HepG2 (cell line): ENCODE measurements at regions not wholly inside any gene's neighbourhood (a gene's known extent, or its start where the extent isn't known, plus 50 kb on each side); places are given as distances from the start of the nearest gene placed in this dataset.

Experiments
- IKZF1 ChIP-seq: fragments of 450-650 bp; IDR thresholded peaks from 2 replicates; pipeline ENCODE4 v1.7.1; 2016
- NR2F2 ChIP-seq: IDR thresholded peaks from 2 replicates; pipeline ENCODE4 v1.6.1; 2012; ENCODE audit warnings: low read depth, inconsistent platforms, borderline replicate concordance
- PAWR ChIP-seq: sonication (generic); formaldehyde crosslinking; IDR thresholded peaks from 2 replicates; pipeline ENCODE4 v1.4.0; 2020; ENCODE audit warnings: missing genetic modification reagents, mild to moderate bottlenecking, borderline replicate concordance
- PCBP1 ChIP-seq: fragments of 200-400 bp; formaldehyde crosslinking; IDR thresholded peaks from 2 replicates; pipeline ENCODE4 v1.6.1; 2017; ENCODE audit warnings: mild to moderate bottlenecking, low read depth, low read length, borderline replicate concordance
- PPARG ChIP-seq: conservative IDR thresholded peaks from 2 replicates; pipeline ENCODE4 v1.6.1; 2016; ENCODE audit warnings: missing biosample characterization, missing genetic modification reagents
- YEATS4 ChIP-seq: sonication (generic); formaldehyde crosslinking; IDR thresholded peaks from 2 replicates; pipeline ENCODE4 v1.4.0; 2020; ENCODE audit warnings: missing genetic modification reagents, borderline replicate concordance
- ZBTB40 ChIP-seq, 2 experiments: fragments of 450-650 bp in 1 of 2; sonication (generic) in 1 of 2; formaldehyde crosslinking in 1 of 2; IDR thresholded peaks; 2 replicates each; pipeline versions ENCODE4 v1.6.1 to v1.8.0; 2016 to 2022; ENCODE audit warnings: antibody characterized with exemption in 1 of 2, mild to moderate bottlenecking in 1 of 2, missing genetic modification reagents in 1 of 2
- ZFP90 ChIP-seq: sonication (generic); formaldehyde crosslinking; IDR thresholded peaks from 2 replicates; pipeline ENCODE4 v1.8.0; 2022; ENCODE audit warnings: missing genetic modification reagents, mild to moderate bottlenecking, inconsistent platforms, borderline replicate concordance
- ZNF225 ChIP-seq: sonication (generic); formaldehyde crosslinking; IDR thresholded peaks from 2 replicates; pipeline ENCODE4 v1.4.0; 2020; ENCODE audit warnings: mild to moderate bottlenecking, missing genetic modification reagents
- ZNF234 ChIP-seq: sonication (generic); formaldehyde crosslinking; conservative IDR thresholded peaks from 2 replicates; pipeline ENCODE4 v1.5.1; 2020; ENCODE audit warnings: mild to moderate bottlenecking, missing genetic modification reagents
- ZNF337 ChIP-seq: sonication (generic); formaldehyde crosslinking; IDR thresholded peaks from 2 replicates; pipeline ENCODE4 v1.5.1; 2020; ENCODE audit warnings: missing genetic modification reagents, low read depth, mild to moderate bottlenecking, borderline replicate concordance
- ZNF33B ChIP-seq: sonication (generic); formaldehyde crosslinking; IDR thresholded peaks from 2 replicates; pipeline ENCODE4 v1.5.1; 2020; ENCODE audit warnings: mild to moderate bottlenecking, missing genetic modification reagents
- ZNF343 ChIP-seq: sonication (generic); formaldehyde crosslinking; IDR thresholded peaks from 2 replicates; pipeline ENCODE4 v1.4.0; 2020; ENCODE audit warnings: mild to moderate bottlenecking, missing genetic modification reagents
- ZNF510 ChIP-seq: sonication (generic); formaldehyde crosslinking; IDR thresholded peaks from 2 replicates; pipeline ENCODE4 v1.4.0; 2020; ENCODE audit warnings: low read depth, mild to moderate bottlenecking, missing genetic modification reagents
- ZNF572 ChIP-seq: sonication (generic); formaldehyde crosslinking; IDR thresholded peaks from 2 replicates; pipeline ENCODE4 v1.5.1; 2020; ENCODE audit warnings: mild to moderate bottlenecking, missing genetic modification reagents
- ZNF747 ChIP-seq: sonication (generic); formaldehyde crosslinking; IDR thresholded peaks from 2 replicates; pipeline ENCODE4 v1.8.1; 2023; ENCODE audit warnings: missing genetic modification reagents, mild to moderate bottlenecking, borderline replicate concordance
- ZNF792 ChIP-seq: IDR thresholded peaks from 2 replicates; pipeline ENCODE4 v1.6.1; 2016
- ZSCAN25 ChIP-seq: sonication (generic); formaldehyde crosslinking; IDR thresholded peaks from 2 replicates; pipeline ENCODE4 v1.8.0; 2022; ENCODE audit warnings: mild to moderate bottlenecking, missing genetic modification reagents
- TF ChIP-seq, protein P1 (sequence below): sonication (generic); formaldehyde crosslinking; IDR thresholded peaks from 2 replicates; pipeline ENCODE4 v1.4.0; 2020; ENCODE audit warnings: missing genetic modification reagents

DNA sequence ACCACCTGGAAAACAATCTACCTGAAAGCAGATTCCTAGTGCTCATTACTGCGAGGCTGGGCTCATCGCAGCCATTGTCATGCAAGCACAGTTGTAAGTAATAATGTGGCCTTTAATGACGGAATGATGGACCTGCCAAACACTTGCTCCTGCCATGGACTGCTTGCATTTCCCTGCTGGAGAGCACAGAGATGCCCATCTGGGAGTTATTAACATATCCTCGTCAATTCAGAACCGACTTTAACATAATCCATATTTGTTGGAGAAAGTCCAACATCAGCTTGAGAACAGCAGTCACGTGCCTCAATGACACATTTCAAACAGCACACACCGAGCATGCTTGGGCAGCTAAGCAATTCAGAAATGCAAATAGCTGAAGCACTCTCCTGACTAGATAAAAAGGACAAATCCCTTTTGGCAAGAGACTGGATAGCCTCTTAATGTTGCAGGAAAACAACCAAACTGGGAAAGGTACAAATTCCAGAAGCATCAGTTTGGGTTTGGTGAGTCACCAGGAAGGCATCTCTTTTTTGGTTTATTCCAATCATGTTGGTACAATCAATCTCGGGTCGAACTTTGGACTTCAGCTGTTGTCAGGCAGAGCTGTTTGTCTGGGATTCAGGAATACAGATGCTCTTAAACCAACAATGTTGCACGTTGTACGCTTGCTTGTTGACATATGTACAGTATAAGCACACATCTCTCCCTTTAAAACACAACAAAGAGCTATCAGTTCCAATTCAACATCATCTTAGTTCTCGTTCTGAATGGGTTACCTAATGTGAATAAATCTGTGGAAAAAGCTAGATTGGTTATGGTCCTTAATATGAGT, 395.8 kb downstream of the LNPK start (continued):
- TF ChIP-seq ZBTB40 (IDR thresholded peaks at IDR 0.05), result no peak
- TF ChIP-seq ZBTB40 (CRISPR knock-in tag; IDR thresholded peaks at IDR 0.05), result peak; percentile 51; the same call in 1 of the 2 replicates
- TF ChIP-seq, protein P1, sequence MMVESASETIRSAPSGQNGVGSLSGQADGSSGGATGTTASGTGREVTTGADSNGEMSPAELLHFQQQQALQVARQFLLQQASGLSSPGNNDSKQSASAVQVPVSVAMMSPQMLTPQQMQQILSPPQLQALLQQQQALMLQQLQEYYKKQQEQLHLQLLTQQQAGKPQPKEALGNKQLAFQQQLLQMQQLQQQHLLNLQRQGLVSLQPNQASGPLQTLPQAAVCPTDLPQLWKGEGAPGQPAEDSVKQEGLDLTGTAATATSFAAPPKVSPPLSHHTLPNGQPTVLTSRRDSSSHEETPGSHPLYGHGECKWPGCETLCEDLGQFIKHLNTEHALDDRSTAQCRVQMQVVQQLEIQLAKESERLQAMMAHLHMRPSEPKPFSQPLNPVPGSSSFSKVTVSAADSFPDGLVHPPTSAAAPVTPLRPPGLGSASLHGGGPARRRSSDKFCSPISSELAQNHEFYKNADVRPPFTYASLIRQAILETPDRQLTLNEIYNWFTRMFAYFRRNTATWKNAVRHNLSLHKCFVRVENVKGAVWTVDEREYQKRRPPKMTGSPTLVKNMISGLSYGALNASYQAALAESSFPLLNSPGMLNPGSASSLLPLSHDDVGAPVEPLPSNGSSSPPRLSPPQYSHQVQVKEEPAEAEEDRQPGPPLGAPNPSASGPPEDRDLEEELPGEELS (CRISPR knock-in tag), result peak; percentile 100
- 0 out of 2 replicates have a peak, but pooled peaks have one; percentile 65 for TF ChIP-seq ZNF343 (CRISPR knock-in tag)
- TF ChIP-seq PCBP1, result no peak
- TF ChIP-seq ZSCAN25 (CRISPR knock-in tag), result peak; percentile 23; the same call in 1 of the 2 replicates
- peak; percentile 75 for TF ChIP-seq PPARG (CRISPR knock-in tag)
- no peak for TF ChIP-seq ZNF234 (CRISPR knock-in tag)
- no peak for TF ChIP-seq ZNF225
- TF ChIP-seq PAWR (CRISPR knock-in tag), result no peak
- peak; percentile 93; the same call in 1 of the 2 replicates for TF ChIP-seq ZNF792
- no peak for TF ChIP-seq ZNF747 (CRISPR knock-in tag)
- no peak for TF ChIP-seq ZNF572 (CRISPR knock-in tag)
- TF ChIP-seq ZNF510 (CRISPR knock-in tag), result peak; percentile 91; the same call in 1 of the 2 replicates
- no peak for TF ChIP-seq IKZF1
- no peak for TF ChIP-seq ZNF33B (CRISPR knock-in tag)
- TF ChIP-seq ZNF337 (CRISPR knock-in tag), result no peak
- TF ChIP-seq YEATS4 (CRISPR knock-in tag), result peak; percentile 71; the same call in 1 of the 2 replicates
- 0 out of 2 replicates have a peak, but pooled peaks have one; percentile 20 for TF ChIP-seq ZFP90 (CRISPR knock-in tag)
- peak; percentile 68 for TF ChIP-seq NR2F2
